ELF-1 (cell line): ENCODE measurements at regions not wholly inside any gene's neighbourhood (a gene's known extent, or its start where the extent isn't known, plus 50 kb on each side); places are given as distances from the start of the nearest gene placed in this dataset.

Experiments
- DNase-seq: peaks from one replicate; pipeline ENCODE4 v3.0.0-alpha.2; 2016; ENCODE audit warnings: low read depth, low spot score

DNA sequence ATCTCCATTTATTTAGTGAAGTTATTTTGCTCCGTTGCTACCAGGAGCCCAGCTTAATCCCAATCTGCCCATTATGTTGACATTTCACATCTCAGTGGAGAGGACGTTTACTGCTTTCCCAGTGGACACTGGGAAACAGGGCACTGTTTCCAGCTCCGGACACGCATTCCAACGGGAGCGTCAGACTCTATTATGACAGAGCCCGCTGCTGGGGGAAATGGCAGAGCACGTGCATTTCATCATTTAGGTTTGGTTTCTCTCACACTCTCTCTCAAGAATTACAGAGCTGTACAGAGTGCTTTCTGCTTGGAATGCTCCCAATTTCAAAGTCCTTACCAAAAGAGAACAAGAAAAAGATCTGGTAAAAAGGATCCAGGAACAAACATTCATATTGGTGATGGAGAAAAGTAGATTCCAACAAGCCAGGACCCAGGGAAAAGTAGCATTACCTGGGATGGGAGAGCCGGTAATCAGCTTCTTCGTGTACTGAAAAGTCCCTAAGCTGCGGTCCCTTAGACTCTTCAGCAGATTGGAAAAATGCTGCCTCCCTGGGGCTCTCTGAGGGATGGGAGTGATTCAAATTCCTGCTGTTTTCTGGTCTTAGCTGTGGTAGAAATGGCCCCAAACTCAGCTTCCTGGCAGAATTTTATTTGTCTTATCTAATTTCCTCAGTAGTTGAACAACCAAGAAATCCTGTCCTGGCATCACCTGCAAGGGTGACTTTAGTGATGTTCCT, 136.0 kb upstream of the THBS1 start:
- no peak for DNase-seq

DNA sequence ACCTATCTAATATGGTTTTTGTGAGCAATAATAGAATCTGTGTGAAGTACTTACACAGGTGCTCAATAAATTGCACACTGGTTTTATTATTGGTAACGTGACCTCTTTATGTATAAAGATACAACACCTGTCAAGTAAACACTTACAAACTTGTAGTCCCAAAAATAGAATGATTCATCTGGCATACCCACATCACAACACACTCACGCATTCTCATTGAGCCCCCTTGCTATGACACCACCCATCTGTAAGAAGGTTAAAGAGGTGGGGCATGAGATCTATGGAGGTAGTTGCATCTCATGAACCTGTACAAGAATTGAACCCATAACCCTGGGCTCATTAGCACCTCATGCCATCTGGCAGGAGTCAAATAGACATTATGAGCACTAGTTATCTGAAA, 134.9 kb upstream of the THBS1 start:
- DNase-seq, result no peak

DNA sequence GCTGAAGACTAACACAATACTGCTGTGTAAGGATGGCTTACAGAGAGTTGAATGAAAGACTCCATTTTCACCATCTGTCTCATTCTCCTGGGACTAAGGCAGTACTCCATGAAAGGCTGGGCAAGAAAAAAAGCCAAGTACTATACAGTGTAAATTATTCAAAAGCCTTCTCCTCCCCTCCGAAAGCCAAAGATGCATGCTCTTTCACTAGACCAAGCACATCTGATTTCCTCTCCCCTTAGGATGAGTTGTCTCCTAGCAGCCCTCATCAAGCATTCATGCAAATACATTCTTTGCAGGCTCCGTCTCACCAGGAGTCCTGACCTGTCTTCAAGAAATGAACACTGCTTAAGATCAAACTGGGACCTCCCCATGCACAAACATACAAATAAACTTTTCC, 133.5 kb upstream of the THBS1 start:
- DNase-seq, result no peak

GRCh38 chr15:39447881-39448280, 133.0 kb upstream of the THBS1 start:
- no peak for DNase-seq

- no peak for DNase-seq
These were observed 132.5 kb upstream of the THBS1 start for GRCh38 chr15:39448409-39448808.

GRCh38 chr15:39451121-39451688, 129.7 kb upstream of the THBS1 start:
- no peak for DNase-seq

DNA sequence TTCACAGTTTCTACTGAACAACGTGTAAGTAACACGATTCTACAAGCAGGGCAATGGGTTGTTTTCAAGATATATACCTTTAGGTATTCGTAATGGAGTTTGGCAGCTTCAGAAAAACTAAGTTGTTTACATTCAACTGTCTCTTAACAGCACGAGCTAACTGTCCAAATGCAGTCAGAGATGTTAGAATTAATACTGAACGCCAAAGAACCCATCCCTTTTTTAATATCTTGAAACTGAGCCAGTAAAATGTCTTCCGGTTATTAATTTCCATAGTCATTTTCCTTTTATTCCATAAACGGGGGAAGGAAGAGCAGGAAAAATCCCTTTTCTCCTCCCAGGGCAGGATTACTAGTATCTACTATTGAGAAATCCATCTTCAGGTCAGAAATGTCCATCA, 129.0 kb upstream of the THBS1 start:
- no peak for DNase-seq

- DNase-seq, result no peak
These were observed 127.3 kb upstream of the THBS1 start for GRCh38 chr15:39453620-39454019.

- DNase-seq, result no peak
These were observed 126.5 kb upstream of the THBS1 start for GRCh38 chr15:39454189-39454986.

DNA sequence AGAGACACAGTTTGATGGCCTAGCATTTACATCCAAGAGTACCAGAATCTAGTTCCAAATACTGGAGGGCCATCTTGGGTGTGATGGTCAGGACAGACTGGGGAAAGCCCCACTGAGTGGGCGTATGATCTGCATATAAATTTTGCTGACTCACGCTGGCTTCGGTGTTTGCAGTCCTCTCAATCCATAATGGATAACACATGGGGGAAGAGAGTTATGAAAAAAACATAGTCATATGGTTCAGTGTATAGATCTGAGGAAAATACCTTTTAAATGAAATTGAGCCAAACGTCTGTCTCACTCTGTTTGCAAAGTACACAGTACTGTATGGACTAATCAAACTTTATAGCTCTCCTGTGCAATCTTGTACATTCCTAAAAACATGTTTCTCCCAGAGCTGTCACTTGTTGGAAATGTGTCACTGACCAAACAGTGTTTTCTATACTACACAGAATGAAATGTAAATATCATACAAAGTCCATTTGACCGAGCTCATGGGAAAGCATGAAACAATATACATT, 125.3 kb upstream of the THBS1 start:
- no peak for DNase-seq

- DNase-seq, result no peak
These were observed 124.7 kb upstream of the THBS1 start for GRCh38 chr15:39456159-39456558.

- DNase-seq, result no peak
These were observed 124.1 kb upstream of the THBS1 start for GRCh38 chr15:39456582-39457330.

- DNase-seq, result no peak
These were observed 122.7 kb upstream of the THBS1 start for GRCh38 chr15:39458131-39458530.

- DNase-seq, result no peak
These were observed 121.3 kb upstream of the THBS1 start for GRCh38 chr15:39459548-39459947.

GRCh38 chr15:39460748-39461147, 120.1 kb upstream of the THBS1 start:
- no peak for DNase-seq

- no peak for DNase-seq
These were observed 119.2 kb upstream of the THBS1 start for GRCh38 chr15:39461536-39462130.

GRCh38 chr15:39462691-39463090, 118.2 kb upstream of the THBS1 start:
- no peak for DNase-seq

DNA sequence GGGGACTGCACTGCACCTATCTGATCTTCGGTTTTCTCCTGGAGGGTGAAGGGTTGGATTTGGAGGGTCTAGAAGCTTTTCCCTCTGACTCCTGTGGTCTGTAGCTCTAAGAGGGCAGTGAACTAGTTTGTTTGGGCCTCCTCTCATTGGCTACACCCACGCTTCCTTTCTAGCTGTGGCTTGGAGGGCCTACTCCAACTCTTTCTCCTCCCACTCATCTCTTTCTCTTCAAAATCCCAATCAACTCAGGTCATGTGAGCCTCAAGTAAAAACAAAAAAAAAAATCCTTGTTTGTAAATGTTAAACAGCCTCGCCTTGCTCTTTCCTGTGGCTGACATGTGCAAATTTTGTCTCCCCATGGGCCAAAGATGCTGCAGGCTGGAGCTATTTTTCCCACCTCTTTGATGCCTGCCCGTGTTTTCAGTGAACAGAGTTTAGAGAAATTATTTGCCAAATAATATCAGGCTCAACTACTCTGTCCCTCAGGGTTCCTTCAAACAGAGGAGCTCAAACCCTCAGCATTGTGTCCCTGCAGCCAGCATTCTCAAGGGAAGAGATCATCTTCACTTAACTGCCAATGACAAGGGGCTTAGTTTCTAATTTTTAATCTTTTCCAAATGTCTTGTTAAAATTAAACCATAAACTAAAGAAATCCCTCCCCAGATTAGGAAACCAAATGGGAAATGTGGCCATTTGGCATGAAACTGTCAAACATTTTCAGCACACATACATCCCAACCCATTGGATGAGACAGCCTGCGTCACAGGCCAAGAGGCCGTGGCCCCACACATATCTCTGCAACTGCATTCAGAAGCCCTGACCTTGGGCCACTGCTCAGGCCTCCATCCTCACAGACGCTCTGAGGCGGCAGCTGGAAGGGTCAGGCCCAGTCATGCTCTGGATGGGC, 114.8 kb upstream of the THBS1 start:
- no peak for DNase-seq

DNA sequence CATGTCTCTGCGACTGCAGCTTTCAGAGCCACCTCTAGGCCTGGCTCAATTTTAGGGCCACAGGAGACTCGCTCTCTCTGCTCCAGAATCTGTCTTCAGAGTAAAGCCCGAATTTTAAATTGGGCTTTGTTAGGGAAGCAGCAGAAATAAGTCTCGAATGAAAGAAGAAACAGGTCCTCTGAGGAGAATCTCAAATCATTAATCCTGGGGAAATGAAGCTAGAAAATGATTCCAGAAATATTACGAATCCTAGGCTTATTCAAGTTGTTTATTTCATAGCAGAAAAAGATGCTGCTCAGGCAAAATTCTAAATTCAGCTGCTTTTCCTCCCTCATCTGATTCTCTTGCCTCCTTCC, 114.2 kb upstream of the THBS1 start:
- DNase-seq, result no peak

GRCh38 chr15:39468331-39468730, 112.5 kb upstream of the THBS1 start:
- no peak for DNase-seq

GRCh38 chr15:39468828-39469227, 112.1 kb upstream of the THBS1 start:
- no peak for DNase-seq
